OCI-LY7 (cell line): ENCODE measurements at regions not wholly inside any gene's neighbourhood (a gene's known extent, or its start where the extent isn't known, plus 50 kb on each side); places are given as distances from the start of the nearest gene placed in this dataset.

Experiments
- CTCF ChIP-seq: fragments of 200-600 bp; sonication (generic); conservative IDR thresholded peaks from 2 replicates; pipeline ENCODE4 v1.5.1; 2014; ENCODE audit warnings: mild to moderate bottlenecking, antibody characterized with exemption, low read length, moderate library complexity, mixed read lengths
- EZH2phosphoT487 ChIP-seq: fragments of 200-600 bp; sonication (generic); IDR thresholded peaks from 2 replicates; pipeline ENCODE4 v1.6.1; 2018; ENCODE audit warnings: low read depth, borderline replicate concordance, mild to moderate bottlenecking, mixed run types, antibody characterized with exemption, low read length, moderate library complexity, mixed read lengths

- TF ChIP-seq CTCF (no peak), EZH2phosphoT487 (no peak)
Observed at GRCh38 chr5:74261866-74262265, 378.7 kb downstream of the ENC1 start.
